ENCODE measurements at regions not wholly inside any gene's neighbourhood (a gene's known extent, or its start where the extent isn't known, plus 50 kb on each side); places are given as distances from the start of the nearest gene placed in this dataset.
A peak's percentile ranks its signal among the peaks of the same experiment; 100 is the strongest.
"Not testable (repeated sequence)": the region's sequence is repeated elsewhere in the genome, so short reads cannot be mapped to it uniquely, and the experiment has no call there.

DNA sequence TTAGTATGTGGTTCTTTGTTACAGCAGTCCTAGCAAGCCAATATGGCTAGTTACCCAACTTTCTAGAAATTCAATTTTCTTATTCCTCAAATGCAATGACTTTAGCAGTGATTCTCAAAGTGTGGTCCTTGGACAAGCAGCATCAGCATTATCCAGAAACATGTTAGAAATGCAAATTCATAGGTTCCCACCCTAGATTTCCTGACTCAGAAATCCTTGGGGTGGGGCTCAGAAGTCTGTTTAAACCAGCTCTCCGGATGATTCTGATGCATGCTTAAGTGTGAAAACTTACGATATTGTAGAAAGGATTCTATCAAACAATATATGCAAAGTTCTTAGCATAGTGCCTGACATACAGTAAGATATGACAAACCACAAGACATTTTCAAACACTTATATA, 757.1 kb downstream of the DHX35 start:
- no peak for DNase-seq

DNA sequence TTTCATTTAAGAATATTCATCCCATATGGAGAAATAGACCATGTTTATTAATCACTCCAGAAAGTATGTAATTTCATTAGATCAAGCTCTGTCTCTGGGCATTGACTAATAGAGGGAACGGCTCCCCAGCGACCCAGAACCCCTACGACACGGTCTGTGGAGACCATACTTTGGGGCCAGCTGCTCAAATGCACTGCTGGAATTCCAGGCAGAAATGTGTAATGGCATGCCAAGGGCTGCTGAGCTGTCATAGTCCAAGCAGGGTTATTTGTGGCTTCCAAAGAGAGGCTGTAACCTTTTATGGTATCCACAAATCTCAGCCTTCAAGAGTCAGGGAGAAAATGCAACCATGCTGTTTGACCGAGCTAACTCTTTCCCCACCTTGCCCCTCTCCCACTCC, 755.8 kb downstream of the DHX35 start:
- no peak for DNase-seq

DNA sequence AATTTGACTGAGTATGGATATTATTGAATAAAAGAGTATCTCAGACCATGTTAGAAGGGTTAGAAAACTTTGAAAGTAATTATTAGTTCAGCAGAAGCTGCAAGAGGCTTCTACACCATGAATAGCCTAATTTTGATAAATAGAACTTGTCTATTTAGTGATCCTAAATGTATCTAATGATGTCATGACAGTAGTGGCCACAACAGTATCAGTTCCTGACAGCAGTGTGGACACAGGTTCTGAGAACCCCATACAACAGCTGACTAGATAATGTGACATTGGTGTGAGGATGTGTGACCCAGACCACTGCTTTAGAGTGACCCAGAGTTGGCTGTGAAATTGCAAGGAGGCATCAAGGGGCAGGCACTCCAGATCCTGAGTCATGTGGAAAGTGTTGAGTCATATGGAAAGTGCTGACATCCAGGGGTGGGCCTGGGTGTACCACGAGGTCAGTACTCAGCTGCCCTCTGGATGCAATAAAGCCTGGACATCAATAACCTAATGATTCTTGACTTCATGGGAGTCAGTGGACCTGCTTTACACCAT, 754.7 kb downstream of the DHX35 start:
- no peak for DNase-seq

DNA sequence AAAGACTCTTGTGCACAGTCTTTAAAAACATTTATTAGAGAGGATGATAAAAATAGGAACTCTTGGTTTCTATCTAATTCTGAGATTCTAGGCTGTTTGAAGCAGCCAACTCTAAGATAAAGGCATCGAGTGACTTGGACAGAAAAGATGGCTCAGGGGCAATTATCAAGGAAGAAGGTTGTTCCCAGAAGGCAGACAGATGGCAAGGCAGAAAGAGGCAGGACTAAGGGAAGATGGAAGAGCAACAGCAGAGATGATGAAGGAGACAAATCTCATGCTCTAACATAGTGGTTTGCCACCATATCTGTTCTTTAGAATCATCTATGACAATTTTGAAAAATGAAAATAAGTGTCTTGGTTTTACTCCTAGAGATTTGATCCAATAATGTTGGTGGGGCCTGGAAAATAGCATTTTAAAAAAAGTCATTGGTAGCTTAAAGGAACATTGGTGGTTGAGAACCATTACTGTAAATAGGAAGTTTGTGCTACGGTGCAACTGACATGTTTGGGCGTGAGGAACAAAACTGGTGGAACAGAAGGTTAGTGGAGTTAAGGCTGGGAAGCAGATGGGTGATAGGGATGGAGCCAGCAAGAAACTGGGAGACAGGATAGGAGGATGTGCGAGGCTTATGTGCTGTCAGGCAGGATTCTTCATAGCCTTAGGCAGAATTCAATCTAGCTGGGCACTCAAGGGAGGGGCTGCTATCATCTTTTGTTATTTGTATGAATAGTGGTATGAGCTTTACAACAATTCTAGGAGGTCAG, 751.1 kb downstream of the DHX35 start:
- no peak for DNase-seq

DNA sequence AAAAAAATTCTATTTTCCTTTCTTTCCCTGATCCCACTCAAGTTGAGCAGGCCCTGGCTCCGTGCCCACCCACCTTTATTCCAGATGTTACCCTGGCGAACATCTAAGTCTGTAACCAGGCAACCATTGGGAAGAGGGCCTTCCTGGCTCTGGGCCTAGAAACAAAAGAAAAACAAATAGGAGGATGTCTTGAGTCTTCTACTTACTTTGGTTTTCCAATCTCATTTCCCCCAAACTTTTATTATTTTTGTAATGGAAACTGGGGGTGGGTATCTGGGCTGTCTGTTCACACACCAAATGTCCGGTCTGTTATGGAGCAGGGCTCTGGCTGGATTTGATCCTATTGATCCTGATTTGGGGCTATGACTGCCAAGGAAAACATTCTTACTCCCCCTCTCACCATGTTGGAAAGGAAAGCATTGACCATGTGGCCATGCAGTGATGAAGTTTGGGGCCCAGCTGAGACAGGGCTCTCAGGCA, 744.1 kb downstream of the DHX35 start:
- no peak for DNase-seq

DNA sequence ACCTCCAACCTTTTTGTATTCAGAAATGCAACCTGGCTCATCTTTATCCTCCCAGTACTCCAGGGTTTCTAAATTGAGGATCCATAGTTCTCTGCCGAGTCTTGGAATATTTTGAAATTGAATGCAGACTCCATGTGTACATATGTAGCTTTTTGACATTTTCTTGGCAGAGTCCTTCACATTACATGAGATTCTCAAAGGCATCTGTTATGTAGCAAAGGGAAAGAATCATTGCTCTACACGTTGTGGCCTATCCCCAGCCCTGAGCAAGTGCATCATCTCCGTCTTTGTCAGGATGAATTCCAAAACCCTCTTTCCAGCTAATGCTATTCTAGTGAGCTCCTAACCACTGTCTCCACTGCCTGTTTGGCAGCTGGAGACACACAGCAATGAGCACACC, 742.9 kb downstream of the DHX35 start:
- DNase-seq = no peak

DNA sequence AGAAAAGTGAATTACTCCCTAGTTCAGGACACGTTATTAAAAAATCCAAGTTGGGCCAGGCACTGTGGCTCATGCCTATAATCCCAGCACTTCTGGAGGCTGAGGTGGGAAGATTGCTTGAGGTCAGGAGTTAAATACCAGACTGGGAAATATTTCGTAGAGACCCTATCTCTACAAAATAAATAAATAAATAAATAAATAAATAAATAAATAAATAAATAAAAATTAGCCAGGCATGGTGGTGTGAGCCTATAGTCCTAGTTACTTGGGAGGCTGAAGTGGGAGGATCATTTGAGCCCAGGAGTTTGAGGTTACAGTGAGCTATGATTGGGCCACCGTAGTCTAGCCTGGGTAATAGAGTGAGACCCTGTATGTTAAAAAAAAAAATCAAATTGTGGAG, 741.2 kb downstream of the DHX35 start:
- not testable (repeated sequence) for DNase-seq

DNA sequence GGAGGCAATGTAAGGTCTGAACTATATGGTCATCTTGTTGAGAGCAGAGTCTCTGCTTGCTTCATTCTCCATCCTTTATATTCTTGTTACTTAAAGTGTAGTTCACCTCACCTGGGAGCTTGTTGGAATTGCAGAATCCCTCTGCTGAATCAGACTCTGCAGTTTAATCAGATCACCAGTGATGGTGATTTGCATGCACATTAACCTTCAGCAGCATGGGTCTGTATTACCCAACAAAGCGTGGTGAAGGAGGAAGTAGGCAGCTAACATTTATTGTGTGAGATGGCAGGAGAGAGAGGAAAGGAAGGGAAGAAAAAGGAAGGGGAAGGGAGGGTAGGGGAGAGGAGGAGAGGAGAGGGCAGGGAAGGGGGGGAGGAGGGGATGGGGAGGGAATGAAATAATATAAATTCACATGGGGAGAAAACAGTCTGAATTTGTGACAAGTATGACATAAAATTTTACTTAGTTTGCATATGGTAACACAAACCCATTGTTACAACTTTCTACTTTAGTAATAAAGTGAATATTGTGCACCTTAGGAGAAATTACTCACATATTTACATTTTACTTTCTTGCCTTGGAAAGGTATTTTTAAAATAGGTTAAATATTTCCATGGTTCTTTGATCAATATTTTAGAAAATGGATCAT, 740.7 kb downstream of the DHX35 start:
- DNase-seq = no peak

DNA sequence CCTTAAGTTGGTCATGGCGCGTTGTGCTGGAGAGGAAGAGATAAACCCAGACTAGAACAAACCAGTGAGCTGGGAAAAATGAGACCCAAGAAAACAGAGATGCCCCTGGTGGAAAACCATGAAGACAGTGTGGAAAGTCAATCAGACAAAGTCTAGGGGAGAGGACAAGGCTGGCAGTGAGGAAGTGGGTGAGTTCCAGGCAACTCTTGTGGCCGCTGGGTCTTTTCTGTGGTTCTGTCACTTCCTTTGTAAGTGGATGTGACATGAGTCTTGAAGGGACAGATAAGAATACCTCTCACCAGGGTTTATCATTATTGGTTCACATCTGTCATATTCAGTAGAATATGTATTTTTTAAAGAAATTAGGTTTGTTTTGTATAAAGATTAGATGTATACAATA, 738.4 kb downstream of the DHX35 start:
- DNase-seq = peak; percentile 17

DNA sequence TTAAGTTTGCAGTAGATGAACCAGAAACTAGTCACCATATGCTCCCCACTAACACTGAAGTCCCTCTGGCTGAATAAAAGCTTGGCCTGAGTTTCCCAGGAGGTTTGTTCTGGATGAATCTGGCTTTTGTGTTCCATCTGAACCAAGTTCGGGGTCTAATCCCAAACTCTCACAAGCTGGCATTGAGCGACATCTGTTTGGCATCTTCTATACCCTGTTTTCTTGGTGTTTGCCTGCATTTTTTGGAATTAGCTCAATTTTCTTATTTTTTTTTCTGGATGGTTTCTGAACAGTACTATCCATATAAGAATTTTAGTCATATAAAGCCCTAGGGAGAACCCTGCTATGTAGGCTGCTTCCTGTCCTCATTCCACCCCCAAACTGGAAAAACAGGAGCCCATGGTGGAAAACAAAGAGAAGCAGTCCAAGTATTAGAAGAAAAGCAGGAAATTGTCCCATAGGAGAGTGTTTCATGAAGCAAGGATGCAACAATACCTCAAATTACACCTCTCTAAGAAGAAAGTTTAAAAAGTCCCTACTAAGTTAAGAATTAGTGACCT, 737.1 kb downstream of the DHX35 start:
- DNase-seq = no peak

DNA sequence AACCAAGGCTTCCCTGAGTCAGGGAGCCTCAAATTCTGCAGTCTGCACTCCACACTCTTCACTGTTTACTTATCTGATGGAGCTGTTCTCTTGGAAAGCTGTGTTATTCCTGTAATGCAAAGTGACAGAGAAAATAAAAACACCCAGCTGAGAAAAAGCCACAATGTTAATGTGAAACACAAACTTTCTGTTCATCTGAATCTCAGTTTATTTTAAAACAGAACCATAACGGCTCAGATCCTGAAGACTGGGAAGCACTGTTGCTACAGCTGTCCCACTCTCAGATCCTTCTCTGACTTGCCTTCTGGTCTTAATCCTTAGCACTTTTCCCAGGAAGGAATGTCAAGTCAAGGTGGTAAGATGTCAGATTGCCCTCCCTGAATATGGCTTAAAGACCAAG, 736.6 kb downstream of the DHX35 start:
- DNase-seq = no peak

DNA sequence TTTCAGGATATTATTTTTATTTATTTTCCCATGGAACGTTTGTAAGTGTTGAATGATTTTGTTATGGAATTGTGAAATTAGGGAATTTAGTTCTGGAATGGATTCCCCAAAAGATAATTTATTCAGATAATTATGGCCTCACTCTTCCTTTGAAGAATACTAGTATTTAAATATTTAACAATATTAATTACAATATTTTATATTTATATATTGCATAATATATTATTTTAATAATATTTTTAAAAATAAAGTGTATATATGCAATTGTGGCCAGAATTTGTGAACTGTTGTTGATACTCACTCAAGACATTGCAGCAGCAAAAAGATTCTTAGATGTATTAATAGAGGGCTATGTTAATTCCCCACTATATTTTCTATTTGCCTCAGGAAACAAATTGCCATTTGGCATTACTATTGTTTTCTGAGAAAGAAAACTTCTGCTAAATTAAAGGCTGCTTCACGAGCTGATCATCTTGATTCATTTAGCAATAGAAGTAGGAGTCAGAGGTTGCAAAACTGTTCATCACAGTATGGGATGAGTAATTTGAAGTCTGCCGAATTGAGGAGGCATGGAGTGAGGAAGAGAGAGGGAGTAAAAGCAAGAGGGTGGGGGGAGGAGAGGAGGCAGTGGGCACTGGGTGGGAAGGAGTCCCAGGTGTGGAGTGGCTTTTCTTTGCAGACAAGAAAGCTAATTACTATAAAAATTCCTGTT, 729.2 kb downstream of the DHX35 start:
- no peak for DNase-seq

DNA sequence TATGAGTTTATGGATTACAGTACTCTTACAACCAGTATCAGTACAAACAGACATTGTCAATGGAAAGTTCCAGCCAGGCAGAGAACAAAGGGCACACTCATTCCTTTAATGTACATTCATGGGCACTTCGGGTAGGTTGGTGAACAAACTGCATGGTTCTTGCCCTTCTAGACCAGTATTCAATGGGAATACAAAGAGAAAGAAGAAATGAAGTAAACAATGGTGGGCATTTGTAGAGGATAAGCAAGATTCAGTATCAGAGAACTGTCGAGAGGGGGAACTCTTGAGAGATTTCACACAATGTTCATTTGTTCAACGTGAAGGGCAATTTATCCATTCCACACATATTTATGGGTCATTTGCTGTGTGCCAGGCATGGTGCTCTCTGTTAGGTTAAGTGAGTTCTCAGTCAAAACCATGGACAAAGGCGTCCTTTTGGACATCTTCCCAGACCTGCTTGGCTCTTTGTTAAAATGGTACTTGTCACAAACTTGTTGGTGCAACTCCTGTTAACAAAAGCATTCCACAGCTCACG, 714.8 kb downstream of the DHX35 start:
- DNase-seq = no peak

DNA sequence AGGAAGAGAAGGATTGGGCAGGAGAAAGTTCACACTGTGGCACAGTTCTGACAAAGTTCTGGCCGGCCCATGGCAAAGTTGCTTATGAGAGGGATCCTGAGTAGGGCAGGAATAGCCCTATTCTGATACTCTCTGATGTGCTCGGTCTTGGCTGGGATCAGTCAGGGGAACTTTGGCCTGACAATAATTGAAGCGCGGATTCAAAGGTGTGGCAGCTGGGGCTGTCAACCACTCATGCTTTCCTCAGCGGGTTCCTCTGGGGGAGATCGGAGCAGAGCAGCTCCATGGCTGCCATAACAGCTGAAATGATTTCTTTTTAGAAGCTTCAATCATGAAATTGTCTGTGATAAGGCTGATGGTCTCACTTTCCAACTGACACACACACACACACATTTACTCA, 714.1 kb downstream of the DHX35 start:
- no peak for DNase-seq

DNA sequence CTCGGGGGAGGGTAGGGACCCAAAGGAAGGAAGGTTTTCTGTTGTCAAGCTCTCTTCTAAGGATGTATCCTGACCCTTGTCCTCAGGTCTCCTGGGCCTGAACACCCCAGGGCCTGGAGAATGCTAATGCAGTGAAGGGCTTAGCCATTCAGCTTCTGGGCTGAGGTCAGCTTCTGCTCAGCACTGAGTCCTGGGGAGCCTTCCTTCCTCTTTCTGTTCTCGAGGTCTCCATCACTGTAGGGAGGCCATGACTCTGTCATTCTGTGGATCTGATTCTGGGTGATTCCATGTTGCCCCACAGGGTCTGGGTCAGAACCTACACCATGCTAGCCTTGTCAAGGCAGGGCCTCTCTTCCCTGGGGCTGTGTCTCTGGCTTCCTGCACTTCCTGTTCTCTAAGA, 712.7 kb downstream of the DHX35 start:
- DNase-seq = no peak

DNA sequence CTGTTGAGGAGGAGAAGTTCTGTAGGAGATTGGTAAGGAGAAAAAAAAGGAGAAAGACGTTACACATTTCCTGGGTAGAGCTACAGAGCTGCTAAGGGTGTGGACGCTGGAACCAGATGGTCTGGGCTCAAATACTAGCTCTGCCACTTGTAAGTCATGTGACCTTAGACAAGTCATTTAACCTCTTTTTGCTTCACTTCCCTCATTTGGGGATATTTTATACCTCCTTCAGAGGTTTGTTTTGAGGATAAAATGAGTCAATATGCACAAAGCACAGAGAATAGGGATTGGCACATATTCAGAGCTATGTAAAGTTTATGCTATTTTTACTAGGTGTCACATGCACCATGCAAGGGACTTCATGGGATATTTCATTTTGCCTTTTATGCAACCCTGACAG, 708.8 kb downstream of the DHX35 start:
- no peak for DNase-seq

DNA sequence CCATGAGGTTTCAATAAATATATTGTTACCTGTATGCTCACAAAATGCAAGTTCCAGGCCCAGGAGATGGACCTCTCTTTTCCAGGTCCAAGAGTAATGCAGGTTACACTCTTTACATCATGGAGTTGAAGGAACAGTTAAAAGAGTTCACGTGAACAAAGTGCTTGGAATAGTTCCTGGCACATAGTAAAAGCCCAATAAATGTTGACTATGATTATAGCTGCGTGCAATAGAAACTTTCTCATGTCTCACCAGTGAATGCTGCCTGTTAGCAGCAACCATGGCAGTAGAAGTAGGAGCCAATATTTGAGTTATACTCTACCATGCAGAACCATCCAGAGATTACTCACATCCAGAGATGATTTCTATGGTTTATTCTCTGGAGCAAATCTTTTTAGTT, 707.5 kb downstream of the DHX35 start:
- DNase-seq = no peak

DNA sequence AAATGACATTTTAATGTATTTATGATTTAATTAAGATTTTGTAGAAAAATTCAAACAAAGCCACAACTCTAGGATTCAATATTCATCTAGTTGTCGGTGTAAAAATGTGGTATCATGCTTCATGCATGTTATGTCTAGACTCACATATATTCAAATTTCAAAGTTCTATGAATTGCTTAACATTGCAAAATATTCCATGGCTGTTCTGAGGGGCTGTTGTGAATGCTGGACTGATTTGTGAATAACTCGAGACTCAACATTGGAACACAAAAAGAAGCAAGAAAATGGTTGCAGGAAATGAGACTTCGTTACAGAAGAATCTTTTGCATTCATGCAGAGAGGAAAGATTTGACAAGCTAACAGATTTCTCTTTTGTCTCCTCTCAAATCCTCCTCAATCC, 705.9 kb downstream of the DHX35 start:
- no peak for DNase-seq

DNA sequence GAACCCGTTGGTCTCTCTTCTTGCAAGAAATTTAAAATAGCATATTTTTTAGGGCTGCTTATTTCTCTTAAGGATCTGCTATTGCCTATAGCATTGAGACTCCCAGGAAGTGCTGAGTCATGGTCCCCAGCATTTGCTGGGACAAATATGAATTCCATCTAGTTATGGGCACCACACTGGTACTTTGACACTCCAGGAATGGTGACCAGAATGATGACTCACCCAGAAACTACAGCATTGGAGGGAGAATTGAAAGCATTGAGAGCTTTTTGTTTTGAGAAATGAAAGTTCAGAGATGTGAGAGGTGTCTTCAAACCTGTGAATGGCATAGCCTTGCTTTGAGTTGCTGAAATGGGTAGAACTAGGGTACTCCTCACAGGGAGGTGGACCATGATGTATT, 699.7 kb downstream of the DHX35 start:
- DNase-seq = no peak

DNA sequence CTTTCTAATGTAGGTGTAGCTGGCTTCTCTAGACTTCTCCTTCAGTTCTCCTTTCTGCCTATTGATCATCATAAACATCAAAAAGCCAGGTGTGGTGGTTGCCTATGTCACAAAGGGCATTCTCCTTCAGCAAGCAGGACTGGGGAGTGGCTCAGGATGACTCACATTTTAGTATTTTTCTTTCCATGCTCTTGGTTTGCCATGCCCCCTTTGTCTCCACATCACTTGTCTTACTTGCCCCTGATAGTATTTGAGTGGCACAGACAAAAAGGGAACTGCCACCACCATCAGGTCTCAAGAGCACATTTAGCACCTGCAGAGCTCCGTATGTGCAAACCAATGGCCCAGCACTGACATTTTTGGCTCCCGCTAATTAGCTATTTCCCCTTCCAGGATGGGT, 698.8 kb downstream of the DHX35 start:
- no peak for DNase-seq

DNA sequence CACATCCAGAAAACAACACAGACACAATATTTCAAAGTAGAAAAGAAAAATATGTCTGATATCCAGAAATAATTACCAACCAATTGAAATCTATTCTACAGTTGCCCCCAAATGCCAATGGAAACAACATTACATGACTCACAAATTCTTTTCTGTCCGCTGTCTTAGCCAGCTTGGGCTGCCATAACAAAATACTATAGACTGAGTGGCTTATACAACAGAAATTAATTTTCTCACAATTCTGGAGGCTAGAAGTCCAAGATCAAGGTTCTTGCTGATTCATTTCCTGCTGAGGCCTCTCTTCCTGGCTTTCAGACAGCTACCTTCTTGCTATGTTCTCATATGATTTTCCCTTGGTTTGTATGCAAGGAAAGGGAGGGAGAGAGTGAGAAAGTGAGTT, 698.1 kb downstream of the DHX35 start:
- DNase-seq = no peak

DNA sequence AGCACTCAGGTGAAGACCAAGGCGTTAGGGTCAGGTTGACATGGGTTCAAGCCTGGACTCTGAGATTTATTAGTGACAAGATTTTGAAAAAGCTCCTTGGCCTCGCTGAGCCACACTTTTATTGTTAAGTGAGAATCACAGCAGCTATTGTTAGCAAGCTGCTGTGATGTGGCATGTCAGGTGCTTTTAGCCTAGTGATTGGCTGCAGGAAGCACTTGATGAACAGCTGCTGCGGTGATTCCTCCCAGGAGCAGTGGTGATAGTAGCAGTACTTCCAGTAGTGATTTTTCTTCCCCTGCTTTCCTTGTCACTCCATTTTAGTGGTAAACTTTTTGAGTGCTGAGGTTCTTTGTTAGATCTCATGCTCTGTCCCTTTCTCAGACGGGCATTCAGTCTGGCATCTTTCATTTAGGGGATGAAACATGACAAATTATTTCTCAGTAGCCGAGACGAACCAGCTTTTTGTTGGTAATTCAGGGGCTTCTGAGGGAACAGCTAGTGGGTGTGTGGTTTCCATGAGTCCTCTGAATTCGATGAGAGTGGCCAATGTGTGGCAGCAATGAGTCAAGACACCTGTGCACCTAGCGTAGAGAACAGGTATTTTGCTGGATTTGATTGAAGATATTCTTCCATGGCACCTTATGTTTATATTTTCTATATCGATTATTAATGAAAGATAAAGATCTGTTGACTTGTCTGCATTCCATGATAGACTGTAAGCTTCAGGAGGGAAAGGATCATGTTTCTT, 696.7 kb downstream of the DHX35 start:
- DNase-seq = no peak
